NCI-H1092 treated with DMSO at 0.1 percent for 48 hours (cell line): ENCODE measurements at regions not wholly inside any gene's neighbourhood (a gene's known extent, or its start where the extent isn't known, plus 50 kb on each side); places are given as distances from the start of the nearest gene placed in this dataset.

ENCODE experiments used
- DNase-seq: peaks from one replicate; lab custom pipeline; 2025; lab: John Stamatoyannopoulos, UW

DNA sequence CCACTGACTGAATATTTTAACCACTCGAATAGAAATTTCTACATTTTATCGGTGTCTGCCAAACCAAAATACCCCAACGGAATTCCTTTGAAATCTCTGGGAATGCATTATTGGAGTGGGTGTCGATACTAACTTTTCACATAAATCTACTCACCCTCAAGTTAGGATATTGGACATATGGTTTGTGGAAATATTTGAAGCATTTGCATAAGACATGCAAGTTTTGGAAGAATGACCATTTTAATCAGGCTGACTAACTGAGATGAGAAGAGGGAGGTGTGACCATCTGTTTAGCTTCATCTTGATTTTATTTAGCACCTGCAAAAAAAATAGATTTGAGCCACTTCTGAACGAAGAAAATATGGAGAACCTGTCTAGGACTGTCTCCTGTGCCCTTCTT is 61.2 kb downstream of the KLF6 start:
- DNase-seq, result no peak

DNA sequence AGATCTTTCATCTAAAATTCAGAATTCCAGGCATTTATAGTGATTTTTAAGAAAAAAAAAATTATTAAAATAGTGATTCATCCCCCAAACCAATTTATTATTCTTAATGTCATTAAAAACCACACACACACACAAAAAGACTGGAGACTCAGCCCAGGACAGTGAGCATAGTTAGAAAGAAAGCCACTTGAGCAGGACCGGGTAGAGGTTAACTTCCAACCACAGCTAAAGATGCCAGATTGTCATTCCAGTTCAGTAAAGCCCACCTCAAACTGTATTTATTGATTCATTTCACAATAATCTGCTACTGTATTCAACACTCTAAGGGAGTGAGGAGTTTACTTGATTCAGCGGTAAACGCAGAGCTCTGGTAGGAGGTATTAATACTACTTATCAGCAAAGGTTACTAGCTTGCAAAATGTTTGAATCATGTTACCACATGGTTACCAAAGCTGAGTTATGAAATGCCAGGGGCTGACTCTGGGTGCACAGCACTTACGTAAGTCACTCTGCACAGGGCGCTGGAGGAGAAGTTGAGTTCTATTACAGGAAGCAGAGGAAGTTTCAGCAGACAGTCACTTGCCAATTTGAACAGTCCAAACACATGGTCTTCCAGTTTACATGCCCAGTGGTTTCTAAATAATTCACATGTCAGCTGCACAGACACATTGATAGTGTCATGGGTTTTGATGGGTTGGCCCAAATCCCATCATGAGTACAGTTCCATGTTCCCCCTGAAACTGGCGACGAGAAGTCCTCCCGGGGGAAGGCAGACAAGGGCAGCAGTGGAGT is 64.6 kb downstream of the KLF6 start:
- DNase-seq, result no peak

DNA sequence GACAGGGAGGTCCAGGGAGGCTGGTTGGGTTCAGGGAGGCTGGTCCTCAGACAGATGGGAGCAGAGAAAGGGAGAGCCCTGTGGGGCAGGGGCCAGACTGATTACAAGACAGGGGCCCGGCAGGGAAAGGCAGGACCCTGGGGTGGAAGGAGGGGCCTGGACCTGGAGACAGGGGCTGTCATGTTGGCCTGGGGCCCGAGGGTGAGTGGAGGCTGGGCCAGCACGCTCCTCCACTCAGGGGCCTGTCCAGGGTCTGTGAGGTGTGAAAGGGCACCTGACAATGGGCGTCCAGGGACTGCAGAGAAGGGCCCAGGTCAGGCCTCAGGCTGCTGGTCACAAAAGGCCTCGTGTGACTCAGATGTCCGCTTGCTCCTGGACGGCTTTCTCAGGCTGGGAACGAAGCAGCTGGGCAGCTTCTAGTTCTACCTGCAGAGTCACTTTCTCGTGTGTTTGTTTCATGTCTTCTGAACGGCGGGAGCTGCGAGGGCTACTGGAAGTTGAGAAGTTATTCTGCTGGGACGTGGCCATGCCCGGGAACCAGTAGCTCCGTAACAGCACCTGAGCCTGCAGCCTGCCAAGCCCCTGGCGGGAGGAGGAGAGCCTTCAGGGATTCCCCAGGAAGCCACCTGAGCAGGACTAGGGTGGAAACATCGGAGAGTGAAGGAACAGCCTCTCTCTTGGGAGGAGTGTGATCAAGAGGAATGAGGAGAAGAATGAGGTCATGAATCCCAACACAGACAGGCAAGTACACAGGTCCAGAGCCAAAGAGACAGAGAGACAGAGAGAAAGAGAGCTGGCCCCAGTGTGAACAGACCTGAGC is 65.8 kb downstream of the KLF6 start:
- DNase-seq, result no peak

DNA sequence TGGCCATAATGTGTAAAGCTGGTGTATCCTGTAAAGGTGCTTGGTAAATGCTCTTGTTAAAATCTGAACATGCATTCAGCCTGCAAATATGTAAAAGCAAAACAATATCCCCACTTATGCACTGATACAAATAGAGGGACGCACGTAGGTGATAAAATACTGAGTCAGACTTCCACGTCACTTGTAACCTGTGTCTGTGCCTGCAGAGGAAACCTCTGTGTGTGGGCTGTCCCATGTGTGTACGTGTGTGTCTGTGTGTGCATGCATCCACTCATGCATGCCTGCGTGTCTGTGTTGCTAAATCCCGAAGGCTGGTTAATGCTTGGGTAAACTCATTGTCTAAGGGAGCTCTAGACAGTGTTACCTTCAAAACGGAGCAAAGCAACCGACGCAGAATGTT is 68.9 kb downstream of the KLF6 start:
- no peak for DNase-seq

DNA sequence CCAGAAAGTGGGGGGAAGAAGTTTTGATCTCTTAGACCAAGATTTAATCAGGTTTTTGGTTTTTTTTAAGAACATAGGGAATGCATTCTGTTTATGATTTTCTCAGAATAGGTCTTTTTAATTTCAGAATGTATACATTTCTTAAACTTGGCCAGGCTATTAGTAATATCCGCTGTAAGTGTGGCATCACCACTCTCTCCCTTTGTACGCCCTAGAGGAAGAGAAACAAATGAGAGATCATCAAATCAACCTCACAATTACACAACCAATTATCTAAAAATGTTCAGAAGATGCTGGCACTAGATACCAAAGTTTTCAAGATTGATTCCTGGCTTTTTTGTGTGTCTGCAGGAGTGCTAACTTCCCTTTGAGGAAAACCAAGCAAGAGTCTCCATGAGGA is 70.0 kb downstream of the KLF6 start:
- DNase-seq, result no peak

DNA sequence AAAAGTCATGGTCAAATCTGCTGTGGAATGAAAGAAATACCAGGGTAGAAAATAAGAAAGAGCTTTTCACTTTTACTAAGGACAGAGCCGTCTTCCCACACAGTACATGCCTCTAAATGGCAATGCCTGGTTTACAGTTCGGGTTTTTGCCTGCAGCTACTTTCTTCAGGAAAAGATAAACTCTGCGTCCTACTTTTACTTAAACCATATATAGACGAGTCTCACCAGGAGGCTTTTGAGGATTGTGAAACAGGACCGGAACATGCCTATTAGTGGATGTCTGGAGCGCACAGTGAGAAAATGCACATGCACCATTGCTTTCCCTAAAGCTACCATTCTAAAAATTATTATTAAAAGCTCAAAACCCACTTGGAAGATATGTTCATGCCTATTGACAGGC is 70.5 kb downstream of the KLF6 start:
- DNase-seq, result no peak

DNA sequence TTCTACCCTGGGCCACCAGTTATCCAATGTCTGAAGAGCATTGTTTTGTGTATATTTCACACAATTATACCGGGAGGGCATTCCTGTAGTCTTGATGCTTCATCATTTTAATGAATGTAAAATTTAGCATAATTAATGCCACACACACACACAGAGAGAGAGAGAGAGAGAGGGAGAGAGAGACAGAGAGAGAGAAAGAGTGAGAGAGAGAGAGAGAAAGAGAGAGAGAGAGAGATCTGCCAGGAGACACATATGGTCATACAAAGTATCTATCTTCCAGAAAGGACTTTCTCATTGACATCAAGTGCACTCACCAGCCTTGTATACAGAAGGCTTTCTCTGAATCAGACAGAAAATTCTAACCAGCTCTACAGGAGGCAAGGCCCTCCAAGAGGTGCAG is 72.3 kb downstream of the KLF6 start:
- DNase-seq, result no peak

DNA sequence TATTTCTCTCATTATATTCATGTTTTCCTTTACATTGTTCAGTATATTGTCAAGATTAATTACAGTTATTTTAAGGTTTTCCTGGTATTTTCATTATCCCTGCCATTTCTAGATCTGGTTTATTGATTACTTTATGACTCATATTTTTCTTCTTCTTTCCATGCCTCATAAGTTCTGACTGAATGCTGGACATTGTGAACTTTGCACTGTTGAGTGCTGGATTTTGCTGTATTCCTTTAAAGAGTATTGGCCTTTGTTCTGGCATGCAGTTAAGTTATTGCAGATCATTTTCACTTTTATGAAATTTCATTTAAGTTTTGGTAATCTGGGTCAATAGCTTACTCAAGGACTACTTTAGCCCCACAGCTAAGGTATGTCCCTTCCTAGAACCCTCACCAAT is 73.1 kb downstream of the KLF6 start:
- DNase-seq, result no peak

DNA sequence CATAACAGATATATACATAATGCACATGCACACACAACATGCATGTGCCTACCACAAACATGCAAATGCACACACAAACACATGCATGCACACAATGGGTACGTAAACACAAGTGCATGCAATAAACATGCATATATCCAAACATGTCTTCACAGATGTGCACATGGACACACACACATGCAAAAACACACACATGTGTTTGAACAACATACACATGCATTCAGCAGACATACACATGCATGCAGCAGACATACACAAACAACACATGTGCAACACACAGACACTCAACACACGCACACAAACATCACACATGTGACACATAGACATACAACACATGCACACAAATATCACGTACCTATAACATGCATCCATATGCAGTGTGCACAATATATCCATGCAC is 74.2 kb downstream of the KLF6 start:
- DNase-seq, result no peak

DNA sequence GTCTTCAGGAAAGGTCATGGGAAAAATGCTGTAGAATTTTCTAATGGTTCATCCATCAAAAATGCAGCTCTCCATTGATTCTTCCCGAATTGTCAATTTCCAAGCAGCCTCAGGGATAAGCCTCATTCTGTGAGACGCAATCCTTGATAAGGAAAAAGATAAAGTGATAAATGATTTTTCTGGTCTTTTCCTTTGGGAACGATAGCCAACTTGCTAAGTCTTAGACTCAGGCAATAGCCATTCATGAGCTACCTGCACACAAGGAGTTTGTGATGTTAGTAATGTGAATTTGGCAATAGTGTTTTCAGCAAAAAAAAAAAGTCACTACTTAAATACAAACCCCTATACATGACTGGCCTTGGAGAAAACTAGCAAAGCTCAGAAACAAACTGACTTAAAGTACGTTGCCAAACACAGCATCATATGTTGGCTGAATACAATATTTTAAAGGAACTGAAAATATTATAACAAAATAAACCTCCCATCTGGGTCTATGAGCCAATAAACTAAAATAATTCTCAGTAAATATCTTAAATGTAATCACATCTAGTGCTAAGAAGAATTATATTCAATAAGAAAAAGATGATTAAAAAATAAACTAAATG is 75.5 kb downstream of the KLF6 start:
- no peak for DNase-seq

DNA sequence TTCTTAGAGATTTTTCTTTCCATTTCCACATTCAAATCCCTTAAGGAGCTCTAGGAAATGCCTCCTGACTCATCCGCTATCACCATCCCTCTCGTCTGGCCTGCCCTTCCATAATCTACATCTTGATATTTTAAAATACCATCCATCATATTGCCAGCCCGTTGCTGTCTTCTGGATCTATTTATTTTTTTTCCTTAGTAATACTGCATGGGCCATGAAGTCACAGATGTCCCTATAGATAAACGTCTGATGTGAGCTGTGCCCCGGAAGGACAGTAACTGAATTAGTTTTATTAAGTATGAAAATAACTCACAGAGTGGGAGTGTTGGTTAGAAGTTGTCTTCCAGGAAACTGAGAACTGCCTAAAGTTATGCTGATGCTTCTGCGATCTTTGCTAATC is 76.2 kb downstream of the KLF6 start:
- DNase-seq, result no peak

DNA sequence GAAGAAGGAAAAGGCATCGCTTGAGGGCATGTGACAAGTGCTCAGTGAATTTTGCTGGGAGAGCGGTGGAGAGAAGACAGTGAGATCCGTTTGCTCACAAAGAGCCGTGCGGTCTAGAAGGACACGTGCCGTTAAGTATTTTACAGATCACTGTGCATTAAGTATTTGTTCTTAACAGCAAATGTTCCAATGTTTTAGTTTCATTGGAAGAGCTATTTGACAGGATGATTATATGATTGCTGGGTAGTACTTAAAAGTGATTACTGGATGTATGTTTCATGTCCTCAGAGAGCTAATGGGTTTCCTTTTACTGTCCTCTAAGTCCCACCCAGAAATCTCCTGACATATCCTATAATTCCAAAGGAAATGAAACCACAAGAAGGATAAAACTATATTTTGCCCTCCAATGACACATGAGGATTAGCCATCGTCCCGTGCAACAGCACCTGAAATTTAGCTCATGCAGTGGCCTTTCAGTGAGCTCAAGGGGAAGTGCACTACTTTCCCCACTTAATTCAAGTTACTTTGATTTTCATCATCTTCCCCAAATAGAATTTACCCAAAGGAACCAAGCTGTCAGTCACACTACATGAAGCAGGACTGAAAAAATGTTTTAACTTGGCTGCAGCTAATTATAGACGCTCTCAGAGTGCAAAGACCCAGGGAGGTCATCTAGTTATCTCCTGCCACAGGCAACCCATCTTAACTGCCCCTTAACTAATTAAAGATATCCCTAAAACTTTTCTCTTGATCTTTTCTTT is 80.3 kb downstream of the KLF6 start:
- DNase-seq, result no peak

DNA sequence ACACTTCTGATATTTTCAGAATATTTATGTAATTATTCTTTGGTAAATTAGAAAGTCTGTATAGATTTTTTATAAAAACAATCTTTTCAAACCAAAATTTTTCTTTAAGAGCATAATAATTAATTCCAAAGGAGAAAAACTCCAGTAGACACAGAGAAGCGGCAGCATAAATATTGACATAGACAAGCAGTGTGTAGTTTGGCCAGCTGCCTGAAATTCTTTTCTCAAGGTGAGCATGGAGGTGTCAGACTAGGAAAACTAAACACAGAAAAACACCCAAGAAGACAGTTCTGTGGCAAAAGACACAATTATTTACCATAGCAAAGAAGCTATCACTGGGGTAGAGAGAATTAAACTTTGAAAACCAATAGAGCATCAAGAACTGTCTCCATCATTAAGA is 82.4 kb downstream of the KLF6 start:
- DNase-seq, result no peak

DNA sequence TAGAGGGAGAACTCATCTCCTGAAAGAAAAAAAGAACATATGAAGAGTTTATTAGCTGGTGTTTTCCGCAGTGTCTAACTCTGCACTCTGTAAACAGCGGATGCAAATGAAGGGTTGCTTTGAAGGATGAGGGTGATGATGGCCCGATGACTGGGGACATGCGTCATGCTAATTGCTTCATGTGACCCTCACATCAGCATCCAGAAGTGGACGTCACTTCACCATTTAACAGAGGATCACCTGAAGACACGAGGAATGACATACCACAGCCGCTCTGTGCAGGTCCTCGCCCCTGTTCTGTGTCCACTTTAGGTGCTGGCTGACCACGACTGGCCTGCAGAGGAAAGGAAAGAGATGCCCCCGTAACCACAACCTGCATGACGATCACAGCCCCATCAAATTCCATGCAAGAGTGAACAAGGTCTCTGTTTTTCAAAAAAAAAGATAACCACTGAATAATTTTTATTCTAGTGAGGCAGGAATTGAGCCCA is 82.9 kb downstream of the KLF6 start:
- no peak for DNase-seq

DNA sequence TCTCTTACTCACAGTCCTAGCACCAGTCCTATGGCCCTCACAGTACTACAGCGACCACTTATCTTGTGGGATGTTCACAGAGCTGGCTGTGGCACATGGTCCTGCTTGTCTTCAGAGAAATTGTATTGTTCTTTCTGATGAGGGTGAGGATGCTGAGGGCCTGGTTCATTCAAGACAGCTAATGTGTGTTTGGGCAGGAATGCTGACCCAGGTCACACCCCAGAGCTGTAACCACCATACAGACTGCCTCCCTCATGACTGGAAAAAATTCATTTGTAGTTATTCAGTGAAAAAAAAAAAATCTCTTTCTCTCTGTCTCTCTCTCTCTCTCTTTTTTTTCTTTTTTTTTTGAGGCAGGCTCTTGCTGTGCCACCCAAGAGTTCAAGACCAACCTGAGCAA is 83.5 kb downstream of the KLF6 start:
- DNase-seq, result no peak

DNA sequence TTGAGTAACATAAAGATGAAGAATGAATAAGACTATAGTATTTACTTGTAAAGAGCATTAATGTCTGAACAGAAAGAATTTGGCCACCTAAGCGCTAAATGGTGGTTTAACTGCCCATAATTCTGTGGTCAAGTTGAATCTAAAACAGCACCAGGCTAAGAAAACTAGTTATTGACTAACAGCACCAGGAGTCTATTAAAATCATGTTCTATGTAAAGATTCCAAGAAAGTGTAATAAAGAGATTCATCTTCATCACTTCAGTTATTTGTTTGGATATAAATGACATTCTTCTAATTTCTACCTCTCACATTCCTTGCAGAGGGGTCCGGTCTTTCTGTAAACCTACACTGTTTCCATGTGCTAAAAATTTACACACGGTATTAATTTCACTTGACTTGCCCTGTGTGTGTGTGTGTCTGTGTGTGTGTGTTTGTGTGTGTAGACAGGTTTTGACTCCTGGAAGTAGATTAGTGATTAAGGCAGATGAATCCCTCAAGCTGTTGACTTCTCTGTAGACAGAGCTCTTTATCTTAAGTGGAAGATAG is 84.4 kb downstream of the KLF6 start:
- no peak for DNase-seq

DNA sequence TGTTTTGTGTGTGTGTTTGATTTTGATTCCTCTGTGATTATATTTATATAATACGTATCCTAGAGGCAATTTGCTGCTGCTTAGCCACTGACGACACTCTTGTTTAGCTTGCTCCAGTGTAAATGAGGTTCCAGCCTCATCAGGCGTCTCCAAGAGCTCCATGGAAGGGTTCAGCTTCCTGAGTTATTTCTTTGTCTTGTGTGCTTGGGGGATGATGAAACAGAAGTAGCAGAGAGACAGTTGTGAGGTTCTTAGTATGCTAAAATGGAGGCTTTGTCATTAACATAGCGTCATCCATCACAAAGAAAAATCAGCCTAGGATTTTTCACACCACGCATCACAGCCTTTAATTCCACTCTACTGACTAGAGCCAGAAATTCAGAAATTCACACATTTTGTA is 85.1 kb downstream of the KLF6 start:
- DNase-seq, result no peak

DNA sequence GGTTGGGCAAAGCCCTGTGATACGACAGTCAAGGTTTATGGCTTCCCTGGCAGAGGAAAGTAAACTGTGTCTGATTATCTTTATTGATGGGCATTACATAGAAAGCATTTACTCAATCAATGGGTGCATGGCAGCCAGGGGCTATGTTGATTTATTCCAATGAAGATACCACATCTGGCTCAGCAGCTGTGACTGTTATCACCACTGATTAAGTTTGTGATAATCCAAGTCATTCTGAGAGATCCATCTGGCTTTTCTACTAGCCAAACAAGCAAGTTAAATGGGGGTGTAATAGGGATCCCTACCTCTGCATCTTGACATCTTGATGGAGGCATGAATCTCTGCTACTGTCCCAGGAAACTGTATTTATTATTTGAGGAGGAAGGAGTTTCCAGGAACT is 86.7 kb downstream of the KLF6 start:
- no peak for DNase-seq

DNA sequence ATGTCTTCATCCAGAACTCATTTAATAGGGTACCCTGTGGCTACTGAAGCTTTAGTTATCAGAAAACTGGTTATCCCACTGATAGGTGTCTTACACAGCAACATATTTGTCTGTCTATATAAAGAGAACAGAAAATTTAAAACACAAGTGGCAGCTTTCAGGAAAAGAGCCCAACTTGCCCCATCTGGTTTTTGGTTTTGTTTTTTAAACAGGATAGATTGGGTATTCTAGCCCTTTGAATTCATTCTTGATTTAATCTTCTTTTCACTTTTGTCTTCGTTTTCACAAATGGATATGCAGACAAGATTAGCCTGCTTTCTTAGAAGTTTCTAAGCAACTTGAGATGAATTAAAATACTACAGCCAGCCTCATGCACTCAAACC is 91.3 kb downstream of the KLF6 start:
- DNase-seq, result no peak

DNA sequence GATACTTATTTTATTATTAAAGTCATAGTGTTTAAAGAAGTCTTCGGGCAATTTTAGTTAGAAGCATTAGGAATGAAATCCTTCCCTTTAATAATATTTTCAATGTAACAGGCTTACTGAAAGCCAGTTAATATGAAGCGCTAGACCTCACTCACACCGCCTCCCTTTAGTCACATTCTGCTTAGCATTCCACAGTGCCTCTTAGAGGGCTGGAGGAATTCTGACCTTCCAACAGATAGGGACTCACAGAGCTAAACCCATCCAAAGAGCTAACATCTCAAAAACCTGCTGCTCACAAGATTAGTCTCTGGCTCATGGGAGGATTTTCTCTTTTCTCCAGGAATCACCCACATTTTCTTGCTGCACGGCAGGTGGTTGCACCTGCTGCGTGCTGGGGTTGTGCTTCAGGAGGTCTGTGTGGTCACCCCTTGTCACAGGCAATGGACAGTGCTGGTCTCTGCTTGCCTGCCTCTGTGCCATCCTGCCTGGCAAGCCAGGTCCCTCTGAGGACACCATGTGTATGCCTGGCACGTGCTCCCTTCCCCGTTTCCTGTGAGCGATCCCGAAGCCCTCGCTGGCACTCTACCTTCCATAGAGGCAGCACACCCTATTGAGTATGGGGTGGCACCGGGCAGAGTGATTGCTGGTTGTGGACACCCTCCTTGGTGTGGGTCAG is 91.8 kb downstream of the KLF6 start:
- no peak for DNase-seq

DNA sequence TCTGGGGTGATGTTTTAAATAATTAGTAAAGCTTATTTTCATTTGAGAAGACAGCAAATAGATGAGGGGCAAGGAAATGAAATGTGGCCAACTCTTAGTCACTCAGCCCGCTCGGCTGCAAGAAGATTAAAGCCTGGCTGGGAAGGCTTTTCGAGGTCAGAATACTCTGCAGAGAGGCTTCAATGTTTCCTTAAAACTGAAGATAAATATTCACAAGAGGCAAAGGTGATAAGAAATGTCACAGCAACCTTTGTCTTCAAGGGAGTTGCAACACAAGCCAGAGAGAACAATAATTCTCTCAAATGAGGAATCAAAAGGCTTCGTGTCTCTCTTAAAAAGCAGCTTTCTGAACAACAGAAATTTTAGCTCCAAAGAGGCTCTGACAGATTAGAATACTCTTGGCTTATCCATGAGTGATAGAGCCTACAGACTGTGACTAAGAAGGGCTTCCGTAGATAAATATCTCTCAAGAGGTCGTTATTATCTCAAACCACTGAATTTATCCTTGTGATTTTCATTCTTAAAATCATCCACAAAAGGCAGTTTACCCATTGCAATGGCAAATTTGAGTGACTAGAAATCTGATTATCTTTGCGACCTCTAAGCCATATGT is 92.5 kb downstream of the KLF6 start:
- DNase-seq, result no peak
